GM06990 (cell line): ENCODE measurements at regions not wholly inside any gene's neighbourhood (a gene's known extent, or its start where the extent isn't known, plus 50 kb on each side); places are given as distances from the start of the nearest gene placed in this dataset.

ENCODE experiments used
- DNase-seq: peaks from one replicate; pipeline ENCODE4 v3.0.0-alpha.2; 2011; ENCODE audit not compliant: insufficient read length; ENCODE audit errors: extremely low read depth
- H3K27me3 ChIP-seq: replicated peaks from 2 replicates; pipeline ENCODE4 v1.6.0; 2011; ENCODE audit warnings: low read length; ENCODE audit not compliant: control insufficient read depth, insufficient read depth
- H3K36me3 ChIP-seq: 2 replicates; pipeline ENCODE4 v1.5.1; 2011; ENCODE audit warnings: low read length; ENCODE audit not compliant: control insufficient read depth, insufficient read depth
- H3K4me3 ChIP-seq: replicated peaks from 2 replicates; pipeline ENCODE4 v1.5.1; 2011; ENCODE audit warnings: low read depth, mild to moderate bottlenecking, control low read depth, low read length
- TF ChIP-seq, protein P1 (sequence below): IDR thresholded peaks from 2 replicates; pipeline ENCODE4 v1.5.1; 2011; ENCODE audit warnings: low read length, control low read depth, mild to moderate bottlenecking, inconsistent platforms; ENCODE audit not compliant: insufficient read depth, poor library complexity, severe bottlenecking

DNA sequence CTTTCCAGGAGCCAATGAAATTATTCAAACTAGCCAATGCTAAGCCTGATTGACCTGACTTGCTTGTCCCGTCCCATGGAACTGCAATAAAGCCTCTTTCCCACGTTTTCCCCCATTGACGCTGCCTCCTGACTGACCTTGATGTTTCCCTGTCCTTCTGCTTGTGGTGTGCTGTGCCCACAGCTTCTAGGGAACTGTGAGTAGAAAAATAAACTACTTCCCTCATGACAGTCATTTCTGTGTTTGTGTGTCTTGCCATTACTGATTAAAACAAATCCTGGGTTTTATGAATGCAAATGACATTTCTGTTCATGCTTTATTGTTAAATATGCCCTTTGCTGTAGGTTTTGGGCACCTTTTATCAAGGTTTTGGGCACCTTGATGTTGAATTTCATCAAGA is 91.3 kb upstream of the ABI1 start:
- no peaks in the 10 kb centered on the region for H3K27me3 ChIP-seq
- no peaks in the 10 kb centered on the region for H3K36me3 ChIP-seq
- H3K4me3 ChIP-seq = no peak overlapping the region
- no peak for DNase-seq
- TF ChIP-seq, protein P1, sequence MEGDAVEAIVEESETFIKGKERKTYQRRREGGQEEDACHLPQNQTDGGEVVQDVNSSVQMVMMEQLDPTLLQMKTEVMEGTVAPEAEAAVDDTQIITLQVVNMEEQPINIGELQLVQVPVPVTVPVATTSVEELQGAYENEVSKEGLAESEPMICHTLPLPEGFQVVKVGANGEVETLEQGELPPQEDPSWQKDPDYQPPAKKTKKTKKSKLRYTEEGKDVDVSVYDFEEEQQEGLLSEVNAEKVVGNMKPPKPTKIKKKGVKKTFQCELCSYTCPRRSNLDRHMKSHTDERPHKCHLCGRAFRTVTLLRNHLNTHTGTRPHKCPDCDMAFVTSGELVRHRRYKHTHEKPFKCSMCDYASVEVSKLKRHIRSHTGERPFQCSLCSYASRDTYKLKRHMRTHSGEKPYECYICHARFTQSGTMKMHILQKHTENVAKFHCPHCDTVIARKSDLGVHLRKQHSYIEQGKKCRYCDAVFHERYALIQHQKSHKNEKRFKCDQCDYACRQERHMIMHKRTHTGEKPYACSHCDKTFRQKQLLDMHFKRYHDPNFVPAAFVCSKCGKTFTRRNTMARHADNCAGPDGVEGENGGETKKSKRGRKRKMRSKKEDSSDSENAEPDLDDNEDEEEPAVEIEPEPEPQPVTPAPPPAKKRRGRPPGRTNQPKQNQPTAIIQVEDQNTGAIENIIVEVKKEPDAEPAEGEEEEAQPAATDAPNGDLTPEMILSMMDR = no peak

- no peak for DNase-seq
- TF ChIP-seq, protein P1 = no peak
- no peaks in the 10 kb centered on the region for H3K27me3 ChIP-seq
- H3K36me3 ChIP-seq = no peaks in the 10 kb centered on the region
- no peak overlapping the region for H3K4me3 ChIP-seq
These were observed 90.9 kb upstream of the ABI1 start for GRCh38 chr10:26951650-26952049.

- Histone ChIP-seq H3K27me3 (no peaks in the 10 kb centered on the region), H3K36me3 (no peaks in the 10 kb centered on the region), H3K4me3 (no peak overlapping the region)
- TF ChIP-seq, protein P1 = no peak
- no peak for DNase-seq
These were observed 90.2 kb upstream of the ABI1 start for GRCh38 chr10:26950934-26951333.

DNA sequence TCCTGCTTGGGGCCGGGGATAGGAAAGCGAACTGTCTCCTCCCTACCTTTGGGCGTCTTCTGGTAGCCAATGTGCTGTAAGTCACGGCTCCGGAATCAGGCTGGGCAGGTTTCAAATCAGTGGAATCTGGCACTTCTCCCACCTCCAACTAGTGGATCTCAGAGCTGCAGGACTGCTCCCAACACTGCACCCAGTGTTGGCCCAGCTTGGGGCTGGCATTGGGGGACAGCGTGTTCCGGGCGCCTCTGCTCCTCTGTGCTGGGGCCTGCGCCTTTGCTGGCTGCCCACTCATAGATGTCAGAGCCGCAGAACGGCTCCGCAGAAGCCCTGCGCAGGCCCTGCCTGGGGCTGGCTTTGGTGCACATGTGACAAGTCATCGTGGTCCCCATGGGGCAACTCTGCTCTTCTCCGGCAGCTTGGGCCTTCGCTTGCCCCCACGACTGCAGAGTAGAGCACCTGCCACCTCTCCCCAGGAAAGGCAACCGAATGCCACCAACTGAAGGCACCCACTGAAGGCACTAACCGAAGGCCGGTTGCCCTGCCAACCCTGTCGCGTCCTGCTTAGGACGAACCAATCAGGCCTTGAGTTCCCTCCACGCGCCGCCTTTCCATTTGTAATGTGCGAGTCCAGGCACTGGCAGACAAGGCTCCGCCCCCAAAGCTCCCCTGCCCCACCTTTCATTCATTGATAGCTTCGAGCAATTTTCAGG is 85.5 kb upstream of the ABI1 start:
- no peak for DNase-seq
- TF ChIP-seq, protein P1 = no peak
- H3K4me3 ChIP-seq = no peak overlapping the region
- H3K27me3 ChIP-seq = no peaks in the 10 kb centered on the region
- no peaks in the 10 kb centered on the region for H3K36me3 ChIP-seq

- TF ChIP-seq, protein P1 = no peak
- Histone ChIP-seq H3K36me3 (no peaks in the 10 kb centered on the region), H3K4me3 (no peak overlapping the region), H3K27me3 (no peaks in the 10 kb centered on the region)
- DNase-seq = no peak
These were observed 83.6 kb upstream of the ABI1 start for GRCh38 chr10:26944261-26944882.
